ENCODE measurements at regions not wholly inside any gene's neighbourhood (a gene's known extent, or its start where the extent isn't known, plus 50 kb on each side); places are given as distances from the start of the nearest gene placed in this dataset.

- ATAC-seq (no peak), DNase-seq (no peak)
- Mint-ChIP-seq H3K27ac (no peak overlapping the region), H3K4me3 (no peak overlapping the region), H3K27me3 (ENCODE audit: low read depth) (peaks cover 3% of the 10 kb centered on the region), H3K9me3 (ENCODE audit: insufficient read depth) (no peaks in the 10 kb centered on the region), H3K4me1 (ENCODE audit: low read depth) (peaks cover 2% of the 10 kb centered on the region), H3K36me3 (ENCODE audit: low read depth) (no peaks in the 10 kb centered on the region)
- ChIA-PET POLR2A (interaction anchor here (0.7 kb wide), 1 partner anchor 59 kb away, joined by 3 read pairs; no protein-coding TSS in a partner anchor), CTCF (no interaction called here)
Measured at GRCh38 chr16:73485880-73486279, 438.0 kb upstream of the ZFHX3 start.

- Mint-ChIP-seq H3K4me1 (ENCODE audit: low read depth) (peaks cover 2% of the 10 kb centered on the region), H3K36me3 (ENCODE audit: low read depth) (no peaks in the 10 kb centered on the region), H3K27ac (no peak overlapping the region), H3K27me3 (ENCODE audit: low read depth) (peaks cover 3% of the 10 kb centered on the region), H3K9me3 (ENCODE audit: insufficient read depth) (no peaks in the 10 kb centered on the region), H3K4me3 (no peak overlapping the region)
- ATAC-seq (no peak), DNase-seq (no peak)
- ChIA-PET POLR2A (no interaction called here), CTCF (no interaction called here)
Measured at GRCh38 chr16:73483934-73484711, 436.2 kb upstream of the ZFHX3 start.

GRCh38 chr16:73483076-73483791, 435.3 kb upstream of the ZFHX3 start:
- H3K4me3 Mint-ChIP-seq = no peak overlapping the region
- peaks cover 3% of the 10 kb centered on the region for H3K27me3 Mint-ChIP-seq (ENCODE audit: low read depth)
- CTCF ChIA-PET = no interaction called here

GRCh38 chr16:73482310-73482709, 434.4 kb upstream of the ZFHX3 start:
- no peaks in the 10 kb centered on the region for H3K9me3 Mint-ChIP-seq (ENCODE audit: insufficient read depth)
- peaks cover 3% of the 10 kb centered on the region for H3K27me3 Mint-ChIP-seq (ENCODE audit: low read depth)
- no peak overlapping the region for H3K4me3 Mint-ChIP-seq
- no peak for DNase-seq
- no peak overlapping the region for H3K27ac Mint-ChIP-seq
- ATAC-seq = no peak
- H3K4me1 Mint-ChIP-seq (ENCODE audit: low read depth) = peaks cover 2% of the 10 kb centered on the region
- H3K36me3 Mint-ChIP-seq (ENCODE audit: low read depth) = no peaks in the 10 kb centered on the region
- CTCF ChIA-PET = no interaction called here
- POLR2A ChIA-PET = no interaction called here

More at GRCh38 chr16:73483076-73483791, 435.3 kb upstream of the ZFHX3 start:
- ATAC-seq (no peak), DNase-seq (no peak)
- Mint-ChIP-seq H3K36me3 (ENCODE audit: low read depth) (no peaks in the 10 kb centered on the region), H3K27ac (no peak overlapping the region), H3K4me1 (ENCODE audit: low read depth) (peaks cover 2% of the 10 kb centered on the region), H3K9me3 (ENCODE audit: insufficient read depth) (no peaks in the 10 kb centered on the region)
- POLR2A ChIA-PET = no interaction called here

- H3K27ac Mint-ChIP-seq = no peak overlapping the region
- peaks cover 3% of the 10 kb centered on the region for H3K27me3 Mint-ChIP-seq (ENCODE audit: low read depth)
- DNase-seq (no peak), ATAC-seq (no peak)
- no peaks in the 10 kb centered on the region for H3K9me3 Mint-ChIP-seq (ENCODE audit: insufficient read depth)
- CTCF ChIA-PET = no interaction called here
- POLR2A ChIA-PET = no interaction called here
- no peaks in the 10 kb centered on the region for H3K36me3 Mint-ChIP-seq (ENCODE audit: low read depth)
- peaks cover 2% of the 10 kb centered on the region for H3K4me1 Mint-ChIP-seq (ENCODE audit: low read depth)
- no peak overlapping the region for H3K4me3 Mint-ChIP-seq
Measured at GRCh38 chr16:73480381-73480780, 432.5 kb upstream of the ZFHX3 start.

GRCh38 chr16:73473713-73474112, 425.8 kb upstream of the ZFHX3 start:
- POLR2A ChIA-PET = no interaction called here
- CTCF ChIA-PET = no interaction called here
- H3K4me3 Mint-ChIP-seq = no peak overlapping the region
- H3K27me3 Mint-ChIP-seq (ENCODE audit: low read depth) = no peaks in the 10 kb centered on the region
- H3K4me1 Mint-ChIP-seq (ENCODE audit: low read depth) = no peaks in the 10 kb centered on the region
- no peak for DNase-seq
- no peak for ATAC-seq
- no peaks in the 10 kb centered on the region for H3K9me3 Mint-ChIP-seq (ENCODE audit: insufficient read depth)
- H3K27ac Mint-ChIP-seq = no peak overlapping the region
- H3K36me3 Mint-ChIP-seq (ENCODE audit: low read depth) = no peaks in the 10 kb centered on the region

GRCh38 chr16:73464834-73465233, 416.9 kb upstream of the ZFHX3 start:
- Mint-ChIP-seq H3K36me3 (ENCODE audit: low read depth) (no peaks in the 10 kb centered on the region), H3K27me3 (ENCODE audit: low read depth) (no peaks in the 10 kb centered on the region), H3K27ac (no peak overlapping the region), H3K9me3 (ENCODE audit: insufficient read depth) (peaks cover 8% of the 10 kb centered on the region), H3K4me3 (no peak overlapping the region), H3K4me1 (ENCODE audit: low read depth) (no peaks in the 10 kb centered on the region)
- ChIA-PET POLR2A (no interaction called here), CTCF (no interaction called here)
- ATAC-seq (no peak), DNase-seq (no peak)

GRCh38 chr16:73459586-73459985, 411.7 kb upstream of the ZFHX3 start:
- DNase-seq (no peak), ATAC-seq (no peak)
- ChIA-PET CTCF (no interaction called here), POLR2A (no interaction called here)
- Mint-ChIP-seq H3K9me3 (ENCODE audit: insufficient read depth) (peaks cover 12% of the 10 kb centered on the region), H3K4me1 (ENCODE audit: low read depth) (no peaks in the 10 kb centered on the region), H3K27me3 (ENCODE audit: low read depth) (no peaks in the 10 kb centered on the region), H3K4me3 (no peak overlapping the region), H3K36me3 (ENCODE audit: low read depth) (no peaks in the 10 kb centered on the region), H3K27ac (no peak overlapping the region)

- no peak for ATAC-seq
- no peak for DNase-seq
- Mint-ChIP-seq H3K9me3 (ENCODE audit: insufficient read depth) (peaks cover 12% of the 10 kb centered on the region), H3K36me3 (ENCODE audit: low read depth) (no peaks in the 10 kb centered on the region), H3K4me3 (no peak overlapping the region), H3K27me3 (ENCODE audit: low read depth) (no peaks in the 10 kb centered on the region), H3K27ac (no peak overlapping the region), H3K4me1 (ENCODE audit: low read depth) (no peaks in the 10 kb centered on the region)
- POLR2A ChIA-PET = no interaction called here
- CTCF ChIA-PET = no interaction called here
Measured at GRCh38 chr16:73457851-73458250, 409.9 kb upstream of the ZFHX3 start.

- POLR2A ChIA-PET = no interaction called here
- no peak overlapping the region for H3K4me3 Mint-ChIP-seq
Measured at GRCh38 chr16:73448970-73449369, 401.0 kb upstream of the ZFHX3 start.

GRCh38 chr16:73447846-73448245, 399.9 kb upstream of the ZFHX3 start:
- POLR2A ChIA-PET = no interaction called here
- no peak overlapping the region for H3K4me3 Mint-ChIP-seq

More at GRCh38 chr16:73448970-73449369, 401.0 kb upstream of the ZFHX3 start:
- Mint-ChIP-seq H3K9me3 (ENCODE audit: insufficient read depth) (peaks cover 32% of the 10 kb centered on the region), H3K27ac (no peak overlapping the region), H3K36me3 (ENCODE audit: low read depth) (no peaks in the 10 kb centered on the region), H3K27me3 (ENCODE audit: low read depth) (no peaks in the 10 kb centered on the region), H3K4me1 (ENCODE audit: low read depth) (no peaks in the 10 kb centered on the region)
- ATAC-seq (no peak), DNase-seq (no peak)
- CTCF ChIA-PET = no interaction called here

GRCh38 chr16:73434621-73435020, 386.7 kb upstream of the ZFHX3 start:
- ATAC-seq = no peak
- ChIA-PET POLR2A (no interaction called here), CTCF (no interaction called here)
- DNase-seq = no peak
- no peaks in the 10 kb centered on the region for H3K4me1 Mint-ChIP-seq (ENCODE audit: low read depth)
- no peaks in the 10 kb centered on the region for H3K27me3 Mint-ChIP-seq (ENCODE audit: low read depth)
- H3K36me3 Mint-ChIP-seq (ENCODE audit: low read depth) = no peaks in the 10 kb centered on the region
- H3K27ac Mint-ChIP-seq = no peak overlapping the region
- H3K4me3 Mint-ChIP-seq = no peak overlapping the region
- no peaks in the 10 kb centered on the region for H3K9me3 Mint-ChIP-seq (ENCODE audit: insufficient read depth)

More at GRCh38 chr16:73447846-73448245, 399.9 kb upstream of the ZFHX3 start:
- H3K36me3 Mint-ChIP-seq (ENCODE audit: low read depth) = no peaks in the 10 kb centered on the region
- DNase-seq (no peak), ATAC-seq (no peak)
- H3K27ac Mint-ChIP-seq = no peak overlapping the region
- peaks cover 32% of the 10 kb centered on the region for H3K9me3 Mint-ChIP-seq (ENCODE audit: insufficient read depth)
- CTCF ChIA-PET = no interaction called here
- no peaks in the 10 kb centered on the region for H3K4me1 Mint-ChIP-seq (ENCODE audit: low read depth)
- H3K27me3 Mint-ChIP-seq (ENCODE audit: low read depth) = no peaks in the 10 kb centered on the region
